IPS-NIHi7 (cell line): ENCODE measurements at regions not wholly inside any gene's neighbourhood (a gene's known extent, or its start where the extent isn't known, plus 50 kb on each side); places are given as distances from the start of the nearest gene placed in this dataset.

ENCODE experiments used
- DNase-seq: peaks from one replicate; pipeline ENCODE4 v3.0.0; 2012; ENCODE audit warnings: mixed read lengths; ENCODE audit errors: extremely low spot score

- DNase-seq = no peak
Observed at GRCh38 chr5:167949435-167949834, 342.0 kb upstream of the WWC1 start.

GRCh38 chr5:167950126-167950721 lies 341.2 kb upstream of the WWC1 start:
- DNase-seq = no peak

GRCh38 chr5:167951116-167951515 lies 340.3 kb upstream of the WWC1 start:
- no peak for DNase-seq

GRCh38 chr5:167952278-167952995 lies 339.0 kb upstream of the WWC1 start:
- DNase-seq = peak; percentile 31

- DNase-seq = peak; percentile 29
Observed at GRCh38 chr5:167953151-167953798, 338.2 kb upstream of the WWC1 start.

- no peak for DNase-seq
Observed at GRCh38 chr5:167961731-167962130, 329.7 kb upstream of the WWC1 start.

- DNase-seq = no peak
Observed at GRCh38 chr5:167964529-167964928, 326.9 kb upstream of the WWC1 start.

GRCh38 chr5:167965710-167966109 lies 325.7 kb upstream of the WWC1 start:
- no peak for DNase-seq

- no peak for DNase-seq
Observed at GRCh38 chr5:167966979-167967378, 324.5 kb upstream of the WWC1 start.

GRCh38 chr5:167967494-167968177 lies 323.8 kb upstream of the WWC1 start:
- peak; percentile 46 for DNase-seq

- no peak for DNase-seq
Observed at GRCh38 chr5:167968837-167969236, 322.6 kb upstream of the WWC1 start.

GRCh38 chr5:167969998-167970397 lies 321.4 kb upstream of the WWC1 start:
- no peak for DNase-seq

- DNase-seq = no peak
Observed at GRCh38 chr5:167971706-167972105, 319.7 kb upstream of the WWC1 start.

GRCh38 chr5:167973126-167973525 lies 318.3 kb upstream of the WWC1 start:
- DNase-seq = no peak

- no peak for DNase-seq
Observed at GRCh38 chr5:167984951-167985350, 306.5 kb upstream of the WWC1 start.

GRCh38 chr5:167985373-167985772 lies 306.1 kb upstream of the WWC1 start:
- DNase-seq = no peak

GRCh38 chr5:167987490-167988280 lies 303.8 kb upstream of the WWC1 start:
- DNase-seq = peak; percentile 42

- no peak for DNase-seq
Observed at GRCh38 chr5:167992868-167993267, 298.6 kb upstream of the WWC1 start.

- no peak for DNase-seq
Observed at GRCh38 chr5:167993771-167994170, 297.7 kb upstream of the WWC1 start.

GRCh38 chr5:167995844-167996425 lies 295.5 kb upstream of the WWC1 start:
- DNase-seq = no peak

- DNase-seq = no peak
Observed at GRCh38 chr5:167998148-167998767, 293.2 kb upstream of the WWC1 start.
